C1 segment of cervical spinal cord (tissue), 14 donors: ENCODE measurements at regions not wholly inside any gene's neighbourhood (a gene's known extent, or its start where the extent isn't known, plus 50 kb on each side); places are given as distances from the start of the nearest gene placed in this dataset.
A peak's percentile ranks its signal among the peaks of the same experiment; 100 is the strongest.
"Not testable (repeated sequence)": the region's sequence is repeated elsewhere in the genome, so short reads cannot be mapped to it uniquely, and the experiment has no call there.

Experiments used
- DNase-seq, 14 donors: peaks; one replicate each; lab custom pipeline; 2025; lab: John Stamatoyannopoulos, UW

GRCh38 chr6:28838634-28839442, 84.9 kb downstream of the TRIM27 start:
- peak in 13 of 14 donors; percentile 39 to 83 (median 75) for DNase-seq

DNA sequence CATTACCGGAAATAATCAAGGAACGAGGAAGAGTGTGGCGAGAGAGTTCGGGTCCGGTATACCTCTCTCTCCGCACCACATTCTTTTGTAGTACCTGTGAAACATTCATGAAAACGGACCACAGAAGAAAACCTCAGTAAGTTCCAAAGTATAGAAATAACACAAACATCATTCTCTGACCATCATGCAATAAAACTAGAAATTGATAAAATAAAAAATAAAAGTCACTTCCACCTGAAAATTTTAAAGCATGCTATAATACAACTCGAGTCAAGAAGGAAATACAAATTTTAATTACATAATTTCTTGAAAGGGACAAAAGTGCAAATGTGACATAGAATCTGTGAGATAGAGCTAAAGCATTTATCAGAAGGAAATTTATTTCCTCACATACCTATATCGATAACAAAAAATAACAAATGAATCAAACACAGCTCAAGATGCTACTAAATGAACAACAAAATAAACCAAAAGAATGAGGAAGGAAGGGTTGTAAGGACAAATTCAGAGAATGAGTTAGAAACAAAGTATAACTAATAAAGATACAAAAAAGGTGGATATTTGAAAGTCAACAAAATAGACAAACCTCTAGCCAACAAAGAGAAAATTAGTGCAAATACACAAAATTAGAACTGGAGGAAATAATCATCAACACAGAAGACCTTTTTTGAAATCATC, 84.2 kb downstream of the TRIM27 start:
- no peak for DNase-seq

DNA sequence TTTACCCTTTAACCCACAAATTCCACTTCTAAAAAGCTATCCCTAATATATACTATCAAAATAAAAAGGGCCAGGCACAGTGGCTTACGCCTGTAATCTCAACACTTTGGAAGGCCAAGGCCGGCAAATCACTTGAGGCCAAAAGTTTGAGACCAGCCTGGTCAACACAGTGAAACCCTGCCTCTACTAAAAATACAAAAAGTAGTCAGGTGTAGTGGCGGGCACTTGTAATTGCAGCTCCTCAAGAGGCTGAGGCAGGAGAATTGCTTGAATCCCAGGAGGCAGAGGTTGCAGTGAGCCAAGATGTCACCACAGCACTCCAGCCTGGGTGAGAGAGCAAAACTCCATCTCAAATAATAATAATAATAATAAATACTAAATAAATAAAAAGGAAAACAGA, 82.5 kb downstream of the TRIM27 start:
- no peak for DNase-seq

DNA sequence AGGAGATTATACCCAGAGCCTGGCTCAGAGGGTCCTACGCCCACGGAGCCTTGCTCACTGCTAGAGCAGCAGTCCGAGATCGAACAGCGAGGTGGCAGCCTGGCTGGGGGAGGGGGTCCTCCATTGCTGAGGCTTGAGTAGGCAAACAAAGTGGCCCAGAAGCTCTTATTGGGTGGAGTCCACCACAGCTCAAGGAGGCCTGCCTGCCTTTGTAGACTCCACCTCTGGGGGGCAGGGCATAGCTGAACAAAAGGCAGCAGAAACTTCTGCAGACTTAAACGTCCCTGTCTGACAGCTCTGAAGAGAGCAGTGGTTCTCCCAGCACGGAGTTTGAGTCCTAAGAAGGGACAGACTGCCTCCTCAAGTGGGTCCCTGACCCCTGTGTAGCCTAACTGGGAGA, 75.0 kb downstream of the TRIM27 start:
- DNase-seq, result not testable (repeated sequence)
